Right lobe of liver (tissue), 6 donors: ENCODE measurements at regions not wholly inside any gene's neighbourhood (a gene's known extent, or its start where the extent isn't known, plus 50 kb on each side); places are given as distances from the start of the nearest gene placed in this dataset.
A peak's percentile ranks its signal among the peaks of the same experiment; 100 is the strongest.
"Not testable (repeated sequence)": the region's sequence is repeated elsewhere in the genome, so short reads cannot be mapped to it uniquely, and the experiment has no call there.

Source experiments
- ATAC-seq, 4 donors: fragments of 200-7000 bp; cut with Tn5 transposase; one replicate each; pipeline ENCODE4 v1.9.1; 2020; ENCODE audit warnings: mild to moderate bottlenecking in 4 of 4, moderate library complexity in 4 of 4
- DNase-seq, 3 donors: peaks; one replicate each; pipeline ENCODE4 v3.0.0-alpha.2; 2020
- H3K27ac ChIP-seq, 3 donors: fragments of 200-600 bp; one replicate each; pipeline ENCODE4 v1.8.0; 2022
- H3K27me3 ChIP-seq, 2 donors: fragments of 200-600 bp; one replicate each; pipeline ENCODE4 v1.8.0; 2022
- H3K36me3 ChIP-seq, 4 donors: fragments of 200-600 bp; sonication (generic) in 1 of 4; one replicate each; pipeline versions ENCODE4 v1.5.1 to v1.8.0; 2017 to 2022; ENCODE audit warnings: control low read depth in 1 of 4
- H3K4me1 ChIP-seq, 4 donors: fragments of 200-600 bp; sonication (generic) in 1 of 4; one replicate each; pipeline versions ENCODE4 v1.5.1 to v1.8.0; 2017 to 2022; ENCODE audit warnings: control low read depth in 1 of 4
- H3K4me3 ChIP-seq, 3 donors: fragments of 200-600 bp; one replicate each; pipeline ENCODE4 v1.8.0; 2022
- H3K9me3 ChIP-seq, 4 donors: fragments of 200-600 bp; sonication (generic) in 1 of 4; one replicate each; pipeline versions ENCODE4 v1.5.1 to v1.8.0; 2017 to 2022; ENCODE audit warnings: control low read depth in 1 of 4
- POLR2A ChIP-seq: fragments of 450-650 bp; IDR thresholded peaks from one replicate; pipeline ENCODE4 v1.6.1; 2017; ENCODE audit warnings: antibody characterized with exemption, mild to moderate bottlenecking
- WGBS: methylation state at CpG from one replicate; pipeline ENCODE4 v1.1.6; 2018; ENCODE audit warnings: low coverage, low lambda C conversion rate; ENCODE audit not compliant: insufficient coverage; ENCODE audit errors: missing lambda C conversion rate; 5-methylcytosine and 5-hydroxymethylcytosine counted together
- intact Hi-C, 2 donors: fragments of 100-400 bp; cut with DNase I; formaldehyde crosslinking; loops; one replicate each; pipeline versions ENCODE4 v1.11.2 to v1.14.1; 2022
- TF ChIP-seq, protein P1 (sequence below), 4 donors: fragments of 200-600 bp in 3 of 4; fragments of 450-650 bp in 1 of 4; IDR thresholded peaks; one replicate each; pipeline versions ENCODE4 v1.5.1 to v1.8.0; 2016 to 2022; ENCODE audit warnings: antibody characterized with exemption in 4 of 4, mild to moderate bottlenecking in 2 of 4
- donor health status: DM: no; HTN: yes; CAD: no.
- donor health status: DM: no; HTN: no; CAD: no.
- donor health status: DM: no; HTN: no; CAD: no.
- donor health status: DM: no; HTN: yes; CAD: no.
- donor health status: DM: no; HTN: yes; CAD: no.

DNA sequence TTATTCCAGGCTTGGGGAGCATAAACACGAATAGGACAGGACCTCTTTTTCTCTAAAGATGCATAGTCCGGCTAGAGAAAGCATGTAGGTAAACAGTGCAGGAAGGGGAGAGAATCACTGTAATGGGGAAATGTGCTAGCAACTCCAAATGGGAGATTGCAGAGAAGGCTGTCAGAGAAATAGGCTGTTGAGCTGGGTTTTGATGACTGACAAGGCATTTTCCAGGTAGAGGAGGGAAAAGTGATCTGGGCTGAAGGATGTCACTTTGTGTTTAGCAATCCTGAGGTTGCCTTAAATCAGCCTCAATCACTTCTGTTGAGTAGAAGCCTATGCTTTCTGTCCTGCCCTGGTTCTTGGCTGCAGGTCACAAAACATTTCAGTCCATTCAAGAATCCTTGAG is 242.0 kb upstream of the MEIS1 start:
- TF ChIP-seq, protein P1, sequence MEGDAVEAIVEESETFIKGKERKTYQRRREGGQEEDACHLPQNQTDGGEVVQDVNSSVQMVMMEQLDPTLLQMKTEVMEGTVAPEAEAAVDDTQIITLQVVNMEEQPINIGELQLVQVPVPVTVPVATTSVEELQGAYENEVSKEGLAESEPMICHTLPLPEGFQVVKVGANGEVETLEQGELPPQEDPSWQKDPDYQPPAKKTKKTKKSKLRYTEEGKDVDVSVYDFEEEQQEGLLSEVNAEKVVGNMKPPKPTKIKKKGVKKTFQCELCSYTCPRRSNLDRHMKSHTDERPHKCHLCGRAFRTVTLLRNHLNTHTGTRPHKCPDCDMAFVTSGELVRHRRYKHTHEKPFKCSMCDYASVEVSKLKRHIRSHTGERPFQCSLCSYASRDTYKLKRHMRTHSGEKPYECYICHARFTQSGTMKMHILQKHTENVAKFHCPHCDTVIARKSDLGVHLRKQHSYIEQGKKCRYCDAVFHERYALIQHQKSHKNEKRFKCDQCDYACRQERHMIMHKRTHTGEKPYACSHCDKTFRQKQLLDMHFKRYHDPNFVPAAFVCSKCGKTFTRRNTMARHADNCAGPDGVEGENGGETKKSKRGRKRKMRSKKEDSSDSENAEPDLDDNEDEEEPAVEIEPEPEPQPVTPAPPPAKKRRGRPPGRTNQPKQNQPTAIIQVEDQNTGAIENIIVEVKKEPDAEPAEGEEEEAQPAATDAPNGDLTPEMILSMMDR (IDR thresholded peaks at IDR 0.05): no peak
- TF ChIP-seq POLR2A: no peak
- Histone ChIP-seq H3K27me3 (no peaks in the 10 kb centered on the region), H3K4me1 (no peaks in the 10 kb centered on the region), H3K4me3 (no peak overlapping the region), H3K27ac (no peak overlapping the region), H3K36me3 (no peaks in the 10 kb centered on the region), H3K9me3 (no peaks in the 10 kb centered on the region)
- no peak for DNase-seq
- no peak for ATAC-seq
- WGBS: 25% methylated on average over 2 of the region's 2 CpGs
- intact Hi-C loops: no loop called here

DNA sequence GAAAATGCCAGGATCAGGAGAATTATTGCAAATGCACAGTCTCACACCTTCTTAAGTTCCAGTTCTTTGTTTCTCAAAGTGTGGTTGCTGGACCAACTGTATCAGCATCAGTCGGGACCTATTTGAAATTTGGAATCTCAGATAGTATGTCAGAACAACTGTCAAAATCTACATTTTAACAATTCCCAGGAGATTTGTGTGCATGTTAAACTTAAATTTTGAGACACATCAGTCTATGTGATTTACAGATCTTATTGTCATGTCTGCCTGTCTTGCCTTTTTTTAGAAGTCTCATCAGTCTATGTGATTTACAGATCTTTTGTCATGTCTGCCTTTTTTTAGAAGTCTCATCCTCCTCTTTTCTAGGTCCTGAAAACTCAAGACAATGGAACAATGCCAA is 243.6 kb upstream of the MEIS1 start:
- WGBS: 75% methylated on average over 1 of the region's 1 CpG
- no peak overlapping the region for H3K4me3 ChIP-seq
- H3K4me1 ChIP-seq: no peaks in the 10 kb centered on the region
- no peak for DNase-seq
- TF ChIP-seq, protein P1 (IDR thresholded peaks at IDR 0.05): no peak
- no peak for TF ChIP-seq POLR2A
- no peak for ATAC-seq
- intact Hi-C loops: no loop called here
- H3K27me3 ChIP-seq: no peaks in the 10 kb centered on the region
- no peaks in the 10 kb centered on the region for H3K9me3 ChIP-seq
- no peak overlapping the region for H3K27ac ChIP-seq
- H3K36me3 ChIP-seq: no peaks in the 10 kb centered on the region

DNA sequence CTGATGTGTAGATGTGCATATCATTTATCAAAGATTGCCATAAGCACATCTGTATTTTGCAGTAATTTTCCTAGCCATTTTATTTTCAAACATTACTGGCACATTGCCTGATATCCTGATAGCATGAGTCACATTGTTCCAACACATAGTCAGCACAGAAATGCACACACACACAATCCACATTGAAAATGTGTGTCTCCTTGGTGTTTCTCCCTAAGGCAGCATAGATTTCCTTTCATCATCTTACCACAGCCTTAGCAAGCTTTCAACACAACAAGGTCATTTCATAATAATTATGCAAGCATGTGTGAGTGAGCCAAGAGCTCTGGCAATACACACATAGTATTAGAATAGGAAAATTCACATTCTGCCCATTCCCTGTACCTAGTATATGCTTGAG is 245.4 kb upstream of the MEIS1 start:
- no peak for DNase-seq
- intact Hi-C loops: no loop called here
- Histone ChIP-seq H3K4me1 (no peaks in the 10 kb centered on the region), H3K27me3 (no peaks in the 10 kb centered on the region), H3K27ac (no peak overlapping the region), H3K36me3 (no peaks in the 10 kb centered on the region), H3K9me3 (no peaks in the 10 kb centered on the region), H3K4me3 (no peak overlapping the region)
- TF ChIP-seq, protein P1 (IDR thresholded peaks at IDR 0.05): no peak
- no peak for TF ChIP-seq POLR2A
- peak in 3 of 4 donors; percentile 27 to 68 (median 33) for ATAC-seq

DNA sequence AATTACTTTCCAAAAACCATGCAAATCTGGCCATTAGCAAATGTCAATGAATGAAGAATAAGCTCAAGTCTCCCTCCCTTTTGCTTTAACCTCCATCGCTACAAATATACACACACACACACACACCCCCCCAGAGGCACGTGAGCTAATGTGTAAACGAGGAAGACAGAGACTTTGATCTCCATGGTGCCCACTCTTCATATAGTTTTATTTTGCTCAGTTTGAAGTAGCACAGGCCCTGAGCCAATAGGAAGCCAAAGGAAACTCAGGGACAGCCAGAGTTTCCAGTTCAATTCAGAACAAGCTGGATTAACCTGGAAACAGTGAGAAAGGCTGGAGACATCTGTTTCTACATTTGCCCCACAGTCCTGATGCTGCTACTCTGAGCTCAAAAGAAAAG is 248.4 kb upstream of the MEIS1 start:
- no peaks in the 10 kb centered on the region for H3K9me3 ChIP-seq
- H3K36me3 ChIP-seq: no peaks in the 10 kb centered on the region
- ATAC-seq (no peak), DNase-seq (no peak)
- intact Hi-C loops: no loop called here
- no peak overlapping the region for H3K4me3 ChIP-seq
- no peaks in the 10 kb centered on the region for H3K4me1 ChIP-seq
- 38% methylated on average over 3 of the region's 3 CpGs for WGBS
- H3K27me3 ChIP-seq: no peaks in the 10 kb centered on the region
- TF ChIP-seq, protein P1 (IDR thresholded peaks at IDR 0.05): no peak
- TF ChIP-seq POLR2A: no peak
- no peak overlapping the region for H3K27ac ChIP-seq

DNA sequence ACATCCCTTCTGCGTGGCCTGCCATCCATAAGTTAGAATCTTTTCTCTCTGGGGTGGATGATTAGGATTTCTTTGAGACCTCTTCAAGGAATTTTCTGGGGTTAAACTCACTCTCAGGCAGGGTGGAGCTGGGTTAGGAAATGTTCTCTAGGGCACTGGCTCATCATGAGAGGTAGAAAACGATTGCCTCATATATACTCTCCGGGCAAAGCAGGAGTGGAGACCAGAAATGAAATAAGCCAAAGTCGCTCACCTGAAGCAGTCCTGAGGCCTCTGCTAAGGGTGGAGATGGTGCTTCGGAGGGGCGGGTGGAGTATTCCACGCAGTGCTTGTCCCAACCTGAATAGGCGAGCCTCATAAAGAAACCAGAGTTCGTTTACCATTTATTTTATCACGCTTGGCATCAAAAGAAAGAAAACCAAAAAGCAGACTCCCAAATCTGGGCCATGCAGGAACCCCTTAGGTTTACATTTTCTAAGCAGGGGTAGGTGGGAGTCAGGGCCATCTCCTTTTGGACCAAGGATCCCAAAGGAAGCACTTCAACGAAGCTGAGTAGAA is 249.3 kb upstream of the MEIS1 start:
- ATAC-seq (no peak), DNase-seq (no peak)
- 66% methylated on average over 8 of the region's 11 CpGs for WGBS
- no peaks in the 10 kb centered on the region for H3K4me1 ChIP-seq
- H3K9me3 ChIP-seq: no peaks in the 10 kb centered on the region
- H3K4me3 ChIP-seq: no peak overlapping the region
- intact Hi-C loops: no loop called here
- H3K27ac ChIP-seq: no peak overlapping the region
- H3K27me3 ChIP-seq: no peaks in the 10 kb centered on the region
- no peaks in the 10 kb centered on the region for H3K36me3 ChIP-seq
- TF ChIP-seq POLR2A: no peak
- TF ChIP-seq, protein P1 (IDR thresholded peaks at IDR 0.05): no peak

DNA sequence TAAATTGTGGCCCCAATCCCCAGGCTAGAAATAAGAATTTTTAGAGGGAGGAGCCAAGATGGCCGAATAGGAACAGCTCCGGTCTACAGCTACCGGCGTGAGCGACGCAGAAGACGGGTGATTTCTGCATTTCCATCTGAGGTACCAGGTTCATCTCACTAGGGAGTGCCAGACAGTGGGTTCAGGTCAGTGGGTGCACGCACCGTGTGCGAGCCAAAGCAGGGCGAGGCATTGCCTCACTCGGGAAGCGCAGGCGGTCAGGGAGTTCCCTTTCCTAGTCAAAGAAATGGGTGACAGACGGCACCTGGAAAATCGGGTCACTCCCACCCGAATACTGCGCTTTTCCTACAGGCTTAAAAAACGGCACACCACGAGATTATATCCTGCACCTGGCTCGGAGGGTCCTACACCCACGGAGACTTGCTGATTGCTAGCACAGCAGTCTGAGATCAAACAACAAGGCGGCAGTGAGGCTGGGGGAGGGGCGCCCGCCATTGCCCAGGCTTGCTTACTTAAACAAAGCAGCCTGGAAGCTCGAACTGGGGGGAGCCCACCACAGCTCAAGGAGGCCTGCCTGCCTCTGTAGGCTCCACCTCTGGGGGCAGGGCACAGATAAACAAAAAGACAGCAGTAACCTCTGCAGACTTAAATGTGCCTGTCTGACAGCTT is 257.7 kb upstream of the MEIS1 start:
- H3K27me3 ChIP-seq, H3K9me3 ChIP-seq, DNase-seq, H3K36me3 ChIP-seq, intact Hi-C loops, H3K27ac ChIP-seq, ATAC-seq, H3K4me1 ChIP-seq, H3K4me3 ChIP-seq: not testable (repeated sequence)
- 80% methylated on average over 12 of the region's 26 CpGs for WGBS
